DOHH2 (cell line): ENCODE measurements at regions not wholly inside any gene's neighbourhood (a gene's known extent, or its start where the extent isn't known, plus 50 kb on each side); places are given as distances from the start of the nearest gene placed in this dataset.

ENCODE experiments used
- H3F3A ChIP-seq: fragments of 200-600 bp; sonication (generic), shearing (Covaris generic); 2 replicates; pipeline ENCODE4 v1.6.0; 2016; ENCODE audit warnings: antibody characterized with exemption, mild to moderate bottlenecking; ENCODE audit not compliant: control insufficient read depth, insufficient read depth
- H3K27ac ChIP-seq: fragments of 200-600 bp; sonication (generic); 2 replicates; pipeline ENCODE4 v1.5.1; 2014; ENCODE audit warnings: low read depth, mild to moderate bottlenecking, low read length, moderate library complexity
- H3K27me3 ChIP-seq: fragments of 200-600 bp; sonication (generic); 2 replicates; pipeline ENCODE4 v1.6.1; 2014; ENCODE audit warnings: mild to moderate bottlenecking, low read length, mixed read lengths; ENCODE audit not compliant: control insufficient read depth
- H3K36me3 ChIP-seq: fragments of 200-600 bp; sonication (generic); 2 replicates; pipeline ENCODE4 v1.6.1; 2014; ENCODE audit warnings: mild to moderate bottlenecking, low read length, moderate library complexity, mixed read lengths; ENCODE audit not compliant: control insufficient read depth
- H3K4me1 ChIP-seq: fragments of 200-600 bp; sonication (generic); 2 replicates; pipeline ENCODE4 v1.6.1; 2014; ENCODE audit warnings: mild to moderate bottlenecking, low read length, mixed read lengths; ENCODE audit not compliant: control insufficient read depth
- H3K4me2 ChIP-seq: fragments of 200-600 bp; sonication (generic); 2 replicates; pipeline ENCODE4 v1.6.0; 2014; ENCODE audit warnings: mild to moderate bottlenecking, low read length, moderate library complexity
- H3K4me3 ChIP-seq: fragments of 200-600 bp; sonication (generic); 2 replicates; pipeline ENCODE4 v1.5.1; 2014; ENCODE audit warnings: mild to moderate bottlenecking, low read length, mixed read lengths
- H3K79me2 ChIP-seq: fragments of 200-600 bp; sonication (generic); 2 replicates; pipeline ENCODE4 v1.6.1; 2014; ENCODE audit warnings: mild to moderate bottlenecking, low read length, mixed read lengths; ENCODE audit not compliant: control insufficient read depth
- H3K9me2 ChIP-seq: fragments of 200-600 bp; sonication (generic); replicated peaks from 2 replicates; pipeline ENCODE4 v1.6.1; 2014; ENCODE audit warnings: mild to moderate bottlenecking, low read length, mixed read lengths; ENCODE audit not compliant: control insufficient read depth
- H3K9me3 ChIP-seq: fragments of 200-600 bp; sonication (generic); 2 replicates; pipeline ENCODE4 v1.6.1; 2014; ENCODE audit warnings: antibody characterized with exemption, low read length, mixed read lengths; ENCODE audit not compliant: control insufficient read depth, insufficient read depth
- H4K20me1 ChIP-seq: fragments of 200-600 bp; sonication (generic); 2 replicates; pipeline ENCODE4 v1.6.0; 2014; ENCODE audit warnings: low read depth, mild to moderate bottlenecking, antibody characterized with exemption, low read length, moderate library complexity; ENCODE audit not compliant: control insufficient read depth, insufficient read depth
- EZH2phosphoT487 ChIP-seq: fragments of 200-600 bp; sonication (generic); IDR thresholded peaks from 2 replicates; pipeline ENCODE4 v1.6.1; 2017; ENCODE audit warnings: borderline replicate concordance, mild to moderate bottlenecking, antibody characterized with exemption, low read length, moderate library complexity, mixed read lengths
- TF ChIP-seq, protein P1 (sequence below): fragments of 200-600 bp; sonication (generic); IDR thresholded peaks from one replicate; pipeline ENCODE4 v1.5.1; 2014; ENCODE audit warnings: antibody characterized with exemption, mild to moderate bottlenecking, low read depth, low read length; ENCODE audit not compliant: poor library complexity, severe bottlenecking

DNA sequence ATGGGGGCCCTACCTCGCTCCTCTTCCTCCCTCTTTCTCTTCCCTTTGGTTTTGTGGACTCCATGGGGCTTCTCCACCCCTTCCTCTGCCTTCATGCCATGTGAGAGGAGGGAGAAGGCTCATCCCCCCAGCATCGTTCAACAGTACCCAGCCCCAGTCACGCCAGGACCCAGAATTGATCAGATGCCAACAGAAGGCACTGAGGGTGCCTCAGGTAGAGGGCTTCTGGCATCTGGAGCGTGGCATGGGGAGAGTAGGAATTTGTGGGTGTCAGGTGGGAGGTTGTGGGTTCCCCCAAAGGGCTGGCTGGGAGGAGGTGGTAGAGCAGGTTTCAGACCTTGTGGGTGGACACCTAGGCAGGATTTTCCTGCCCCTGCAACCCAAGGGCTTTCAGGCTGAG lies 122.0 kb downstream of the TWIST2 start:
- Histone ChIP-seq H3K4me3 (no peak overlapping the region), H4K20me1 (no peaks in the 10 kb centered on the region), H3K9me2 (no peaks in the 10 kb centered on the region), H3K27ac (no peak overlapping the region), H3K36me3 (no peaks in the 10 kb centered on the region), H3K79me2 (no peaks in the 10 kb centered on the region), H3K4me1 (no peaks in the 10 kb centered on the region), H3K27me3 (no peaks in the 10 kb centered on the region), H3F3A (no peaks in the 10 kb centered on the region), H3K9me3 (no peaks in the 10 kb centered on the region; the same call in 1 of the 2 replicates), H3K4me2 (no peak overlapping the region)
- TF ChIP-seq, protein P1, sequence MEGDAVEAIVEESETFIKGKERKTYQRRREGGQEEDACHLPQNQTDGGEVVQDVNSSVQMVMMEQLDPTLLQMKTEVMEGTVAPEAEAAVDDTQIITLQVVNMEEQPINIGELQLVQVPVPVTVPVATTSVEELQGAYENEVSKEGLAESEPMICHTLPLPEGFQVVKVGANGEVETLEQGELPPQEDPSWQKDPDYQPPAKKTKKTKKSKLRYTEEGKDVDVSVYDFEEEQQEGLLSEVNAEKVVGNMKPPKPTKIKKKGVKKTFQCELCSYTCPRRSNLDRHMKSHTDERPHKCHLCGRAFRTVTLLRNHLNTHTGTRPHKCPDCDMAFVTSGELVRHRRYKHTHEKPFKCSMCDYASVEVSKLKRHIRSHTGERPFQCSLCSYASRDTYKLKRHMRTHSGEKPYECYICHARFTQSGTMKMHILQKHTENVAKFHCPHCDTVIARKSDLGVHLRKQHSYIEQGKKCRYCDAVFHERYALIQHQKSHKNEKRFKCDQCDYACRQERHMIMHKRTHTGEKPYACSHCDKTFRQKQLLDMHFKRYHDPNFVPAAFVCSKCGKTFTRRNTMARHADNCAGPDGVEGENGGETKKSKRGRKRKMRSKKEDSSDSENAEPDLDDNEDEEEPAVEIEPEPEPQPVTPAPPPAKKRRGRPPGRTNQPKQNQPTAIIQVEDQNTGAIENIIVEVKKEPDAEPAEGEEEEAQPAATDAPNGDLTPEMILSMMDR, result no peak
- TF ChIP-seq EZH2phosphoT487, result no peak

DNA sequence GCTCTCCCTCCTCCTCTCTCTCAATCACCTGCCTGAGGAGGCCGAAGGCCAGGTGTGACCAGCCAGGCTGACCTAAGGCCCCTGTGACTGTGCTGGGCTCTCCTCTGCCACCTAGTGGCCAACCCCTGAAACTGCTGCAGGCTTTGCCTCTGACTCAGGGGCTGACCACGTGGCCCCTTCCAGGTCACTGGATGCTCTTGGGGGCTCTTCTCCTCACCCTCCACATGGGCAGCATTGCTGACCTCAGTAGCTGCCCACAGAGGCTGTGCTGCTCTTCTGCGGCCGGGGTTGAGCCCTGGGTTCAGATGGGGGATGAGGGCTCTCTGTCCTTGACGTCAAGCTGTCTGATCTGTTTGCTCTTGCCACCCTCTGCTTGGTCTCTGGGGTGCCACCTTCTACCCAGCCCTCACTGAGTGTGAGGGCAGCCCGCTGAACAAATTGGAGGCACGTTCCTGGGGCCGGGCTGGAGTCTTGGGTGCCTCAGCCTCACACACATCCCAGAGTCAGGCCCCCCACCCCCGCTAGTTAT lies 122.7 kb downstream of the TWIST2 start:
- Histone ChIP-seq H3K79me2 (no peaks in the 10 kb centered on the region), H3K4me3 (no peak overlapping the region), H3K4me1 (no peaks in the 10 kb centered on the region), H3K9me3 (no peaks in the 10 kb centered on the region; the same call in 1 of the 2 replicates), H3K27ac (no peak overlapping the region), H3K9me2 (no peaks in the 10 kb centered on the region), H3K36me3 (no peaks in the 10 kb centered on the region), H3K4me2 (no peak overlapping the region), H3F3A (no peaks in the 10 kb centered on the region), H3K27me3 (no peaks in the 10 kb centered on the region), H4K20me1 (no peaks in the 10 kb centered on the region)
- TF ChIP-seq, protein P1, result peak; percentile 98
- no peak for TF ChIP-seq EZH2phosphoT487

DNA sequence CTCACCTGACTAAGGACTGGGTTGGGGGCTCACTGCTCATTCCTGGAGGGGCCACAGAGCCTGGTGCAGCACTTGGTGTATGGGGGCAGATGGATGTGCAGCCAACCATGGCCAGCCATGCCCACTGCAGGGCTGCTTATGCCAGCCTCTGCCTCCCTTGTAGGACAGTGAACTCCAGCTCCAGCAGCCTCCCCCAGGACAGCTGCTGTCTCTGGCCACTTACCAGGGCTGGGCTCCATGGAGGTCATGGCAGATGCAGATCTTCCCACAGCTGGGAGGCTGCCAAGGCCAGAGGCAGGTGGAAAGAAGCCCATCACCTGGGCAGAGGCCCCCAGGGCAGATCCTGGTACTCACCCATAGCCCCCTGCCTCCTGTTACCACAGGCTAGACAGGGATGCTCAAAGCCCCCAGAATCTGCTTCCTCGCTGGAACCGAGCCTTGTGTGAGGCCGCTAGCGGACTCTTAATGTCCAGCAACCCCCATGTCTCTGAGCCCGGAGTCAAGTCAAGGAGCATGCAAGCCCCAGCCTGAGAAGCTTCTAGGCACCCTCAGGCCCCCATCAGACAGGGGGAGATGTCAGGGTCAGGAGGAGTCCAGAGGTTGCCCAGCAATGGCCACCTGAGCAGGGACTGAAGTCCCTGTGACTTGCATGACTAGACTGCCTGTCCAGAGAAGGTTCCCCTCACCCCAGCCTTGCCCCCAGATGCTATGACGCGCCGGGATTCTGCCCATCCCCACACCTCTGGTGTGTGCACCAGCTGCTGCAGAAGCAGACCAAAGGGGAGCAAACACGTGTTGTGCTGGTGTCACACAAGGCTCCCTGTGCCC lies 123.6 kb downstream of the TWIST2 start:
- Histone ChIP-seq H3K36me3 (no peaks in the 10 kb centered on the region), H3K9me2 (no peaks in the 10 kb centered on the region), H4K20me1 (no peaks in the 10 kb centered on the region), H3K4me2 (no peak overlapping the region), H3K4me3 (no peak overlapping the region), H3K27ac (no peak overlapping the region), H3K79me2 (no peaks in the 10 kb centered on the region), H3K4me1 (no peaks in the 10 kb centered on the region), H3K27me3 (no peaks in the 10 kb centered on the region), H3F3A (no peaks in the 10 kb centered on the region), H3K9me3 (no peaks in the 10 kb centered on the region; the same call in 1 of the 2 replicates)
- TF ChIP-seq, protein P1, result no peak
- TF ChIP-seq EZH2phosphoT487, result no peak
